ENCODE measurements at regions not wholly inside any gene's neighbourhood (a gene's known extent, or its start where the extent isn't known, plus 50 kb on each side); places are given as distances from the start of the nearest gene placed in this dataset.
"Not testable (repeated sequence)": the region's sequence is repeated elsewhere in the genome, so short reads cannot be mapped to it uniquely, and the experiment has no call there.

GRCh38 chr6:11374036-11375010 lies 141.9 kb upstream of the NEDD9 start:
- Mint-ChIP-seq H3K4me1 (peaks cover 74% of the 10 kb centered on the region), H3K4me3 (peak overlapping the region; percentile 42), H3K9me3 (peaks cover 2% of the 10 kb centered on the region), H3K27ac (peak overlapping the region; percentile 86), H3K36me3 (peaks cover 41% of the 10 kb centered on the region), H3K27me3 (no peaks in the 10 kb centered on the region)
- ATAC-seq = peak; percentile 98

DNA sequence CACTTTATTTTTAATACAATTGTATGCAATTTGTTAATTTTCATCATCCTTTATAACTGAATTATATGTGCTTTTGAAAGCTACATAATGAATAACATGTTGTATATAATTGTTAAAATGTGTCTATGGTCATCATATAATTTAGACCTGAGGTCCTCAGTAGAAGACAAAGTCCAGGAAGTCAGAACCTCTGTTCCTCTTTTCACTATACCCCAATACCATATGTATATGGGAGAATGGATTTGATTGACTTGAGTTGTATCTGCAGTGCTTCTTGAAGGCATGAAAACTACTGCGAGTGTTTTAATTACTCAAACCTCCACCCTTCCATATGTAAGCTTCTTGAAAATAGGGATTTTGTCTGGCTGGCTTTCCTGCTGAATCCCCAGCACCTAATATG lies 140.7 kb upstream of the NEDD9 start:
- Mint-ChIP-seq H3K27me3 (no peaks in the 10 kb centered on the region), H3K9me3 (peaks cover 2% of the 10 kb centered on the region), H3K36me3 (peaks cover 43% of the 10 kb centered on the region), H3K27ac (no peak overlapping the region), H3K4me3 (no peak overlapping the region), H3K4me1 (peaks cover 80% of the 10 kb centered on the region)
- ATAC-seq = no peak

DNA sequence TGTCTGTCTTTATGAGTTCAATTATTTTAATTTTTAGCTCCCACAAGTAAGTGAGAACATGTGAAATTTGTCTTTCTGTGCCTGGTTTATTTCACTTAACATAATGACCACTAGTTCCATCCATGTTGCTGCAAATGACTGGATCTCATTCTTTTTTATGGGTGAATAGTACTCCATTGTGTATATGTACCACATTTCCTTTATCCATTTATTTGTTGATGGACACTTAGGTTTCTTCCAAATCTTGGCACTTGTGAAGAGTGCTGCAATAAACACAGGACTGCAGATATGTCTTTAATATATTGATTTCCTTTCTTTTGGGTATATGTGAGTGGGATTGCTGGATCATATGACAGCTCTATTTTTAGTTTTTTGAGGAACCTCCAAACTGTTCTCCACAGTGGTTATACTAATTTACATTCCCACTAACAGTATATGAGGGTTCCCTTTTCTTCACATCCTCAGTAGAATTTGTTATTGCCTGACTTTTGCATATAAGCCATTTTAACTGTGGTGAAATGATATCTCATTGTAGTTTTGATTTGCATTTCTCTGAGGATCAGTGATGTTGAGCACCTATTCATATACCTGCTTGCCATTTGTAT lies 139.8 kb upstream of the NEDD9 start:
- H3K27me3 Mint-ChIP-seq, H3K4me3 Mint-ChIP-seq, H3K9me3 Mint-ChIP-seq, H3K27ac Mint-ChIP-seq, ATAC-seq: not testable (repeated sequence)
- Mint-ChIP-seq H3K36me3 (peaks cover 35% of the 10 kb centered on the region), H3K4me1 (peaks cover 79% of the 10 kb centered on the region)

DNA sequence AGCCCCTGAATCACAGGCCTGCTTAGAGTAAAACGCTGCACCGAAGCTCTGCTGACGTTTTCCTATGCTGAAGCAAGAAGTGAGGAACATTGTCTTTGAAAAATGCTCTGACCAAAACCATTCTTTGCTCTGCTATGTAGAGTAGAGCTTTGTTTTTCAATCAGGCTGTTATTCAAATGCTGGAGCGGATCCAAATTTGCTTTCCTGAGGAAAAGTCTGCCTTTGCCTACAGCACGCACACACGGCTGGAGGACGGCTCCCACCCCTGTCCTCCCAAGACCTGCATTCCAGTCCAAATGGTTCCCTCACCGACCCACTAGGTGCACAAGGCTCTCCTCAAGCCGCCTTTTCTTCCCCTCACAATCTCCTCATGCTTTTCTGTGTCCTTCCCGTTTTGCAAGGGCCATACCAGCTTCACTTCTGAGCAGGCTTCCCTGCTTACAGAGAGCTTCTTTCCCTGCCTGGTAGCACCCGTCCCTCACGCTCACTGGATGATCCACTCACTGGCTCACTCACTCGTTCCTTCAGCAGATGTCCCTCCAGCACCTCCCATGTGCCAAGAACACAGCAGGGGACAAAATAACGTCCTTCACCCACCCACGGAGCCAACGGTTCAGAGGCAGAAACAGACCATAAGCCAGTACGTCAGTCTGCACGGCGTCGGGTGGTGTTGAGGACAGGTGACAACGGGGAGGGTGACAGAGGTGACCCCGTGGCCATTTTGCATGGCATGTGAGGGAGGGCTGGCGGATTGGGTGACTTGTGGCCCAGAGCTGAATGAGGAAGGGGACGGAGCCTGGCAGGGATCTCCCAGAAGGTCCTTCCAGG lies 137.9 kb upstream of the NEDD9 start:
- ATAC-seq = no peak
- peak overlapping the region; percentile 64 for H3K27ac Mint-ChIP-seq
- H3K9me3 Mint-ChIP-seq = peaks cover 2% of the 10 kb centered on the region
- H3K4me3 Mint-ChIP-seq = no peak overlapping the region
- H3K27me3 Mint-ChIP-seq = no peaks in the 10 kb centered on the region
- H3K4me1 Mint-ChIP-seq = peaks cover 81% of the 10 kb centered on the region
- H3K36me3 Mint-ChIP-seq = peaks cover 25% of the 10 kb centered on the region

DNA sequence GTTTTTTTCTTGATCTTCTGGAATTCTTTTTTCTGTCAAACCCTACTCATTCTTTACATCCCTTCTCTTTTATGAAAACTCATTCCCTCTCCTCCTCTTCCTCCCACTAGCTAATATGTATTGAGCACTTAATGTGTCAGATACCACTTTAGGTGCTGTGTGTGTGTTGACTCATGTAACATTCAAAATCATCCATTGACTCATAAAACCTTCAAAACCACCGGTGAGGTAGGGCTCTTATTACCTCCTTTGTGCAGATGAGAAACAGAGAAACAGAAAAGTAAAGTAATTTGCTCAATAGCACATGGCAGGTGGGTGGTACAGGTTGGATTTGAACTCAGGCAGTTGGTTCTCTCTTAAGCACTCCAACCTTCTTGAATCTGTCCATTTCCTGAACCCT lies 136.3 kb upstream of the NEDD9 start:
- H3K36me3 Mint-ChIP-seq = peaks cover 19% of the 10 kb centered on the region
- peak overlapping the region; percentile 54 for H3K27ac Mint-ChIP-seq
- H3K4me1 Mint-ChIP-seq = peaks cover 79% of the 10 kb centered on the region
- H3K27me3 Mint-ChIP-seq = no peaks in the 10 kb centered on the region
- peaks cover 2% of the 10 kb centered on the region for H3K9me3 Mint-ChIP-seq
- no peak overlapping the region for H3K4me3 Mint-ChIP-seq
- ATAC-seq = peak; percentile 48

- peaks cover 81% of the 10 kb centered on the region for H3K4me1 Mint-ChIP-seq
- H3K27me3 Mint-ChIP-seq = no peaks in the 10 kb centered on the region
- peaks cover 19% of the 10 kb centered on the region for H3K36me3 Mint-ChIP-seq
- peak overlapping the region; percentile 54 for H3K27ac Mint-ChIP-seq
- H3K9me3 Mint-ChIP-seq = peaks cover 2% of the 10 kb centered on the region
- no peak overlapping the region for H3K4me3 Mint-ChIP-seq
- no peak for ATAC-seq
These were observed 135.8 kb upstream of the NEDD9 start for GRCh38 chr6:11368264-11368663.

GRCh38 chr6:11367638-11368199 lies 135.3 kb upstream of the NEDD9 start:
- peaks cover 87% of the 10 kb centered on the region for H3K4me1 Mint-ChIP-seq
- H3K27ac Mint-ChIP-seq = peak overlapping the region; percentile 68
- peaks cover 19% of the 10 kb centered on the region for H3K36me3 Mint-ChIP-seq
- no peak overlapping the region for H3K4me3 Mint-ChIP-seq
- H3K9me3 Mint-ChIP-seq = peaks cover 2% of the 10 kb centered on the region
- ATAC-seq = no peak
- H3K27me3 Mint-ChIP-seq = no peaks in the 10 kb centered on the region

- H3K27me3 Mint-ChIP-seq = no peaks in the 10 kb centered on the region
- H3K4me3 Mint-ChIP-seq = peak overlapping the region; percentile 66
- H3K4me1 Mint-ChIP-seq = peaks cover 87% of the 10 kb centered on the region
- H3K27ac Mint-ChIP-seq = peak overlapping the region; percentile 68
- peak; percentile 57 for ATAC-seq
- peaks cover 14% of the 10 kb centered on the region for H3K36me3 Mint-ChIP-seq
- H3K9me3 Mint-ChIP-seq = peaks cover 1% of the 10 kb centered on the region
These were observed 134.6 kb upstream of the NEDD9 start for GRCh38 chr6:11366934-11367637.

DNA sequence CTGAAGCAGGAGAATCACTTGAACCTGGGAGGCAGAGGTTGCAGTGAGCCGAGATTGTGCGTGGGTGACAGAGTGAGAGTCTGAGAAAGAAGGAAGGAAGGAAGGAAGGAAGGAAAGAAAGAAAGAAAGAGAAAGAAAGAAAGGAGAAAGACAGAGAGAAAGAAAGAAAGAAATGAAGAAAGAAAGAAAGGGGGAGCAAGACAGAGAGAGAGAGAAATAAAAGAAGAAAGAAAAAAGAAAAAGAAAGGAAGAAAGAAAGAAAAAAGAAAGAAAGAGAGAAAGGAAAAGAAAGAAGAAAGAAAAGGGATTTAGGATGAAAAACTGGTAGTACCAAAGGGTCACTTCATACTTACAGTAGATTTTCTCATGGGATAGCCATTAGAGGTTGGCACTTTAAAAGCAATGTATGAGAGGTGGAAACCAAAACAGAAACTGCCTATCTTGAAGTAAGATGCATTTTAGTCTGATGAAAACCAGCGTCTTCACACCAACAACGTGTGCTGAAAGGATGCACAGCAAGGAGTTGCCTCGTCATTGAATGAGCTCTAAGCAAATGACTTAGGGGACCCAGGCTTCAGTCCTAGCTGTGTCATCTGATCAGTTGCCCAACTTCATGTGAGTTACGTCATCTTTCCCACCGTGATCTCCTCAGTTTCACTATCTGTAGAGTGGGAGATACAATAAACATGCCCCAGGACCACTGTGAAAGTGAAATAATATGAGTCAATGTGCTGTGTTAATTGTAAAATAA lies 133.9 kb upstream of the NEDD9 start:
- H3K36me3 Mint-ChIP-seq = peaks cover 17% of the 10 kb centered on the region
- no peaks in the 10 kb centered on the region for H3K27me3 Mint-ChIP-seq
- H3K4me1 Mint-ChIP-seq = peaks cover 92% of the 10 kb centered on the region
- peak overlapping the region; percentile 68 for H3K27ac Mint-ChIP-seq
- no peaks in the 10 kb centered on the region for H3K9me3 Mint-ChIP-seq
- peak; percentile 67 for ATAC-seq
- H3K4me3 Mint-ChIP-seq = peak overlapping the region; percentile 66

DNA sequence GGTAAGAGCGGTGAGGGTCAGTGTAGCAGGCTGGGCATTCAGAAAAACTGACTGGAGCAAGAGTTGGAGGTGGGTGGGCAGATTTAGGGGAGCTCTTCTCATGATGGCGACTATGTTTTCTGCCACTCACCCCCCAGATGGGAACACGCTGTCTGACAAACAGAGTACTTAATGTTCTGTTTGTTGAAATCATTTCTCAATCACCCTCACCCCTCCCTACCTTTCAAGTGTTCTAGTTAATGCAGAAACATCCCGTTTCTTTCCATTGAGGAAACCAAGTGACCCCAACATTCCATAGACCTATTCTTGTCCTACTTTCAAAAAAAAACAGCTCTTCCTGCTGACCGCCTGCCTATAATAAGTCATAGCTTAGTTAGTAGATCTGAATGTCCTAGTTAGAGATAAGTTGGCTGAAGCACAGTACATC lies 132.5 kb upstream of the NEDD9 start:
- Mint-ChIP-seq H3K27me3 (no peaks in the 10 kb centered on the region), H3K36me3 (peaks cover 24% of the 10 kb centered on the region), H3K4me3 (no peak overlapping the region), H3K9me3 (peaks cover 2% of the 10 kb centered on the region), H3K27ac (peak overlapping the region; percentile 68), H3K4me1 (peaks cover 94% of the 10 kb centered on the region)
- no peak for ATAC-seq

- H3K27me3 Mint-ChIP-seq = no peaks in the 10 kb centered on the region
- H3K9me3 Mint-ChIP-seq = peaks cover 3% of the 10 kb centered on the region
- H3K27ac Mint-ChIP-seq = peak overlapping the region; percentile 68
- peaks cover 31% of the 10 kb centered on the region for H3K36me3 Mint-ChIP-seq
- peaks cover 90% of the 10 kb centered on the region for H3K4me1 Mint-ChIP-seq
- ATAC-seq = peak; percentile 60
- H3K4me3 Mint-ChIP-seq = no peak overlapping the region
These were observed 131.6 kb upstream of the NEDD9 start for GRCh38 chr6:11363881-11364576.

- ATAC-seq = no peak
- Mint-ChIP-seq H3K27me3 (no peaks in the 10 kb centered on the region), H3K27ac (peak overlapping the region; percentile 21), H3K4me3 (no peak overlapping the region), H3K36me3 (peaks cover 26% of the 10 kb centered on the region), H3K9me3 (peaks cover 3% of the 10 kb centered on the region), H3K4me1 (peaks cover 84% of the 10 kb centered on the region)
These were observed 130.1 kb upstream of the NEDD9 start for GRCh38 chr6:11362564-11362963.
